GM13977 (cell line): ENCODE measurements at regions not wholly inside any gene's neighbourhood (a gene's known extent, or its start where the extent isn't known, plus 50 kb on each side); places are given as distances from the start of the nearest gene placed in this dataset.

Experiments used
- DNase-seq: peaks from one replicate; pipeline ENCODE4 v3.0.0; 2012; ENCODE audit warnings: low spot score
- in situ Hi-C: fragments of 300-500 bp; cut with MboI; formaldehyde crosslinking; loops from one replicate; pipeline ENCODE4 v1.12.0; 2022; ENCODE audit warnings: low sequenced_read_pairs, low pct_unique_long_range_greater_than_20kb, mixed read lengths, inconsistent platforms; ENCODE audit not compliant: unreplicated experiment
- TF ChIP-seq, protein P1 (sequence below): IDR thresholded peaks from 2 replicates; pipeline ENCODE4 v1.5.1; 2012; ENCODE audit warnings: mild to moderate bottlenecking, control low read depth; ENCODE audit not compliant: insufficient read depth; ENCODE audit errors: extremely low read depth, missing control alignments

DNA sequence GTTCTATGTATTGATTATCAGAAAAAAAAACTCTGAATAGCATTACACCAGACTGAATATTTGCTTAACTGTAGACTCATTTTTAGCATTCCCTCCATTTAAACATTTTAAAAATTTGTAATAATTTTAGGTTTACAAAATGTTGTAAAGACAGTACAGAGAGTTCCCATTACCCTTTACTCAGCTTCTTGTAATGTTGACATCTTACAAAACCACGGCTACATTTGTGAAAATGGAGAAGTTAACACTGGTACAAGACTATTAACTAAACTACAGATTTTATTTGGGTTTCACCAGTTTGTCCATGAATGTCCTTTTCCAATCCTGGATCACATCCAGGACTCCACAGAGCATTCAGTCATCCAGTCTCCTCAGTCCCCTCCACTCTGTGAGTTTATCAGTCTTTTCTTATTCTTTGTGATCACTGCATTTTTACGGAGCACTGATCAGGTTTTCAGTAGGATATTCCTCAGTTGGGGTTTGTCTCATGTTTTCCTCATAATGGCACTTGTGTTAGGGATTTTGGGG lies 130.0 kb upstream of the EEPD1 start:
- in situ Hi-C loops = no loop called here
- DNase-seq = no peak
- TF ChIP-seq, protein P1, sequence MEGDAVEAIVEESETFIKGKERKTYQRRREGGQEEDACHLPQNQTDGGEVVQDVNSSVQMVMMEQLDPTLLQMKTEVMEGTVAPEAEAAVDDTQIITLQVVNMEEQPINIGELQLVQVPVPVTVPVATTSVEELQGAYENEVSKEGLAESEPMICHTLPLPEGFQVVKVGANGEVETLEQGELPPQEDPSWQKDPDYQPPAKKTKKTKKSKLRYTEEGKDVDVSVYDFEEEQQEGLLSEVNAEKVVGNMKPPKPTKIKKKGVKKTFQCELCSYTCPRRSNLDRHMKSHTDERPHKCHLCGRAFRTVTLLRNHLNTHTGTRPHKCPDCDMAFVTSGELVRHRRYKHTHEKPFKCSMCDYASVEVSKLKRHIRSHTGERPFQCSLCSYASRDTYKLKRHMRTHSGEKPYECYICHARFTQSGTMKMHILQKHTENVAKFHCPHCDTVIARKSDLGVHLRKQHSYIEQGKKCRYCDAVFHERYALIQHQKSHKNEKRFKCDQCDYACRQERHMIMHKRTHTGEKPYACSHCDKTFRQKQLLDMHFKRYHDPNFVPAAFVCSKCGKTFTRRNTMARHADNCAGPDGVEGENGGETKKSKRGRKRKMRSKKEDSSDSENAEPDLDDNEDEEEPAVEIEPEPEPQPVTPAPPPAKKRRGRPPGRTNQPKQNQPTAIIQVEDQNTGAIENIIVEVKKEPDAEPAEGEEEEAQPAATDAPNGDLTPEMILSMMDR = no peak

GRCh38 chr7:36025190-36025589 lies 127.9 kb upstream of the EEPD1 start:
- in situ Hi-C loops = no loop called here
- DNase-seq = no peak
- TF ChIP-seq, protein P1 = no peak

DNA sequence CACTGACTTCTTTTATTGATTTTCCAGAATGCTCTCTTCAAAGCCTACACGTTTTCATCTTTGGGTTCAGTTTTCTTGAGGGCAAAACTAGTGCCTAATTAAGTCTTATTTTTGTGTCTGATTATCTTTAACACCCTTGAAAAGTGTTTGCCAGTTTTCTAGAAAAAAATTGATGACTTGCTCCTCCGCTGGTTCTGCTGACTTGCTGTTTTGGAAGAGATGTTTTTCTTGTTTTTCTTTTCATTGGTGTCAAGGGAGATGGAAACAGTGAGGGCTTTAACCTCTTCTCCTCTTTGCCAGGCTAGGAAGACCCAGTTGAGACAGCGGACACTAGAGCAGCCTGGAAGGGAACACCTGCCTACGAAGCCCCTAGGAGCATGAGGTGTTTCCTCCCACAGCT lies 123.7 kb upstream of the EEPD1 start:
- TF ChIP-seq, protein P1 = no peak
- DNase-seq = no peak
- in situ Hi-C loops = no loop called here

- no peak for DNase-seq
- TF ChIP-seq, protein P1 = no peak
- in situ Hi-C loops = no loop called here
These were observed 123.1 kb upstream of the EEPD1 start for GRCh38 chr7:36029853-36030515.

DNA sequence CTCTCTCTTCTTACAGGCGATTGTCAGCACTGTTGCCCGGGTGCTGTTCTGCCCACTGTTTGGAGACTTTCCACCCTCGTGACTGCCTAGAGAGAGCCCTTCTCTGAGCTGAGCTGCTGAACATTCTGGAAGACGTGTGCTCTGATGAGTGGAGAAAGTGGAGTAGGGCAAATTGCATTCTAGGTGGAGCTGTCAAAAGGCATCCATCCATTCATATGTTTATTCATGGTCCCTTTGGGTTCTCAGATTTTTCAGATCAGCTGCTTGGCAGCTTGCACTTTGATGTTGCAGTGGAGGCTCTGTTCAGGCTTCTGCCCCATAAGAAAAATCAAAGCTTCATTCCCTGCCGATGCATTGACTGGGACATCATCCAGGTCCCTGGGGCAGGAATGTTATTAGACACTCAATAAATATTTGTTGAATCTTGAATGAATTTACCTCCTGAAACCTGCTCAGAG lies 120.7 kb upstream of the EEPD1 start:
- TF ChIP-seq, protein P1 = no peak
- DNase-seq = no peak
- in situ Hi-C loops = no loop called here

DNA sequence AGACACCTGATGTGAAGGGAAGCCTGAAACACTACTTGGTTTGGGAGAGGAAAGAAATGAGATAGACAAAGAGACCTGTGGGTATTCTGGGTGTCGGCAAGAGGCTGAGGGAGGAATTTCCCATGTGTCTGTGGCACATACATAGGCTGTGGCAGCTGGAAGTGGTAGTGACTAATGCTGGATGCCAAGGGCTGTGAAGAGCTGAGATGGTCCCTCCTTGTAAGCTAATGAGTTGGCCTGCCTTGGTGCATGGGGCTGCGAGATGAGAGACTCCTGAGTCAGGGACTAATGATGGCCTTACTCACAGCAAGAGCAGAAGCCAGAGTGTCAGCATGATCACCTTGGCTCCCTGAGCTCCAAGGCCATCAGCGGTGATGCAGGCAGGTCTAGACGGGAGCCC lies 119.0 kb upstream of the EEPD1 start:
- TF ChIP-seq, protein P1 = no peak
- in situ Hi-C loops = no loop called here
- DNase-seq = no peak

- DNase-seq = no peak
- in situ Hi-C loops = no loop called here
- TF ChIP-seq, protein P1 = no peak
These were observed 117.9 kb upstream of the EEPD1 start for GRCh38 chr7:36035186-36035585.
